ENCODE measurements at regions not wholly inside any gene's neighbourhood (a gene's known extent, or its start where the extent isn't known, plus 50 kb on each side); places are given as distances from the start of the nearest gene placed in this dataset.

GRCh38 chr1:87264976-87265375, 63.7 kb upstream of the LMO4 start:
- intact Hi-C loops (cut with micrococcal nuclease): no loop called here
- no peak overlapping the region for H3K4me2 ChIP-seq (ENCODE audit: insufficient read depth, low read length)
- DNase-seq (ENCODE audit: low read depth, low spot score) (no peak), FAIRE-seq (no peak)
- no peaks in the 10 kb centered on the region for H4K20me1 ChIP-seq (replicated peaks; ENCODE audit: control insufficient read depth, extremely low read depth, insufficient read depth, low read length)
- no peak overlapping the region for H2AFZ ChIP-seq (ENCODE audit: low read depth, low read length)
- dilution Hi-C loops (cut with MboI; ENCODE audit: extremely low pct_ligation_motif_present, low sequenced_read_pairs): no loop called here
- ChIA-PET POLR2A (no interaction called here), CTCF (interaction anchor here (1.1 to 1.3 kb wide), 3 partner anchors 9 to 13 kb away, joined by 3 read pairs; no protein-coding TSS in a partner anchor)
- H3K27me3 ChIP-seq (ENCODE audit: control insufficient read depth in 2 of 2, insufficient read depth in 2 of 2, low read length in 2 of 2): no peaks in the 10 kb centered on the region
- no peaks in the 10 kb centered on the region for H3K9me1 ChIP-seq (replicated peaks; ENCODE audit: control insufficient read depth, extremely low read depth, insufficient read depth, low read length)
- H3K9ac ChIP-seq (replicated peaks; ENCODE audit: extremely low read depth, insufficient read depth, low read length): no peak overlapping the region
- H3K4me3 ChIP-seq (replicated peaks in 1 of 3; ENCODE audit: insufficient read depth in 1 of 3, low read depth in 1 of 3, low read length in 3 of 3): no peak overlapping the region
- H3K27ac ChIP-seq (ENCODE audit: insufficient read depth, low read depth, low read length): no peak overlapping the region
- H3K4me1 ChIP-seq (ENCODE audit: control insufficient read depth, extremely low read depth, insufficient read depth, low read length): no peaks in the 10 kb centered on the region
- no peaks in the 10 kb centered on the region for H3K9me3 ChIP-seq (replicated peaks; ENCODE audit: control insufficient read depth, insufficient read depth, low read length)
- H3K36me3 ChIP-seq (ENCODE audit: control insufficient read depth in 2 of 2, extremely low read depth in 1 of 2, insufficient read depth in 2 of 2, low read length in 2 of 2): no peaks in the 10 kb centered on the region
- no peak for TF ChIP-seq CTCF (IDR thresholded peaks at IDR 0.05; ENCODE audit: extremely low read depth in 1 of 2, insufficient read depth in 1 of 2, low read depth in 1 of 2, low read length in 2 of 2)
- TF ChIP-seq POLR2AphosphoS5 (IDR thresholded peaks at IDR 0.05; ENCODE audit: insufficient read depth, low read depth, low read length): no peak
- TF ChIP-seq EZH2 (IDR thresholded peaks at IDR 0.05; ENCODE audit: borderline replicate concordance, low read depth, low read length, severe bottlenecking): no peak
- TF ChIP-seq JUN (IDR thresholded peaks at IDR 0.05; ENCODE audit: borderline replicate concordance, insufficient read depth, insufficient read length, low read depth): no peak
- TF ChIP-seq GATA2 (IDR thresholded peaks at IDR 0.05; ENCODE audit: insufficient read depth, insufficient read length, low read depth, low read length): no peak
- no peak for TF ChIP-seq FOS (IDR thresholded peaks at IDR 0.05; ENCODE audit: borderline replicate concordance, insufficient read depth, low read length)
- no peak for TF ChIP-seq MAX (IDR thresholded peaks at IDR 0.05; ENCODE audit: insufficient read depth, insufficient read length)
- TF ChIP-seq POLR2A (IDR thresholded peaks at IDR 0.05; ENCODE audit: low read depth, low read length): no peak
- TF ChIP-seq MYC (IDR thresholded peaks at IDR 0.05; ENCODE audit: low read depth, low read length): no peak
- H3K79me2 ChIP-seq (ENCODE audit: control insufficient read depth, insufficient read depth, low read length): no peaks in the 10 kb centered on the region
- no TSS peak for BruUV-seq (replicated peaks)
